T-helper 2 cell (primary cell): ENCODE measurements at regions not wholly inside any gene's neighbourhood (a gene's known extent, or its start where the extent isn't known, plus 50 kb on each side); places are given as distances from the start of the nearest gene placed in this dataset.
"Not testable (repeated sequence)": the region's sequence is repeated elsewhere in the genome, so short reads cannot be mapped to it uniquely, and the experiment has no call there.

Experiments
- DNase-seq, 5 experiments: peaks; one replicate each; pipeline versions ENCODE4 v3.0.0 to v3.0.0-alpha.2; 2012 to 2022

- DNase-seq = no peak
These were observed 500.0 kb upstream of the EPHA7 start for GRCh38 chr6:93919365-93919764.

GRCh38 chr6:93918258-93918657 is 498.9 kb upstream of the EPHA7 start:
- no peak for DNase-seq

- DNase-seq = no peak
These were observed 497.9 kb upstream of the EPHA7 start for GRCh38 chr6:93917216-93917615.

DNA sequence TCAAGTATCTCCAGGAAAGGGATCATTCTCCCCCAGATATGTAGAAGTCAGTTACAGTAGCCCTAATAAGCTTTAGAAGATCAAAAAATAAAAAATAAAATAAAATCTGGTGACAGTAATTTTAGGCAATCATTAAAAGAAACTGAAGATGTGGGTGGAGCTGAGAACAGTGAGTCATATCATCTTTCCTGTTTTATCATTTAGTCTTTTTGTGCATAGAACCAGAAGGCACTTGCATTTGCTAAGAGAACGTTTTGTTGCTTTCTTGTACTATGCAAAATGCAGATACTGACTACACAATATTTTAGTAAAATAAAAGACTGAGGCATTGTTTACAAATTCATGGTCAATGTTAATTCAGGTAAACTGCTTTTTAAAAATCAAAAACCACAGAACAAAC is 497.4 kb upstream of the EPHA7 start:
- DNase-seq = peak in 1 of 5 experiments; percentile 2

GRCh38 chr6:93915961-93916360 is 496.6 kb upstream of the EPHA7 start:
- no peak for DNase-seq

DNA sequence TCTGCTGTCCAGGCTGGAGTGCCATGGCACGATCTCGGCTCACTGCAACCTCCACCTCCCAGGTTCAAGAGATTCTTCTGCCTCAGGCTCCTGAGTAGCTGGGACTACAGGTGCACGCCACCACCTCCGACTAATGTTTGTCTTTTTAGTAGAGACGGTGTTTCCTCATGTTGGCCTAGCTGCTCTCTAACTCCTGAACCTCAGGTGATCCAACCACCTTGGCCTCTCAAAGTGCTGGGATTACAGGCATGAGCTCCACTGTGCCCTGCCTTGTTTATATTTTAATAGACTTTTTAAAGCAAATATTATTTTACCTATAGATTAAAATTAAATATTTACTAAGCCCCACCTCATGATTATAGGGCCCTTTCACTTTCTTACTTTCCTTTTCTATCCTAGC is 483.2 kb upstream of the EPHA7 start:
- DNase-seq = no peak

DNA sequence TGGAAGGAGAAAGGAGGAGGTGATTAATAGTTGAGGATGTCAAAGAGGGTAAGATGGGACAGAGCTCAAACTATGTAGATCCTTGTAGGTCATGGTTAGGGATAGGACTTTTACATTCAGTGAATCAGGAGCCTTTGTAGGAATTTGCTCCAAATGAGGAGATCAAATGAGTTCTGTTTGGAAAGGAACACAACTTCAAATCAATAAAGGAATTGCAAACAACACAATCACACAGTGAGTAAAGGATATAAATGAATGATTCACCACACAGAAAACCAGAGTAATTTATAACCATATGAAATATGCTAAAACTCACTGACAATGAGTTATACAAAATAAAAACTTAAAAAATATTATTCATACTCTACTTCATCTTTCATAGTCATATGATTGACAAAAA is 480.8 kb upstream of the EPHA7 start:
- no peak for DNase-seq

DNA sequence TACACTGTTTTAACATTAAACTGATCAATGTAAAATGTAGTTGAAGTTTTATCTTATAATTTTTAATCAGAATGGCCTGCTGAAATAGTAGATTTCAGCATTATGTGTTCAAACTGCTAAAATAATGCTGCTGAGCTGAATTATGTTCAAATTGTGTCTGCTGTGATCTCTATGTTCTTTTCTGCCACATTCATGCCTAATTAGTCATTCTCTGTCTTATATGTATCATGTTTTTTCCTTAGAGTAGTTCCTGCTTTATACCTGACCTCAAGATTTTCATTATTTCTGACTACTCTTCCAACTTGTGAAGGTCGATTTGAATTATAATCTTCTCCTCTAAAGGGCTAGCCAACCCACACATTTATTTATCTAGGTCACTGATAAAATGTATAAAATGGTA is 476.7 kb upstream of the EPHA7 start:
- DNase-seq = no peak

DNA sequence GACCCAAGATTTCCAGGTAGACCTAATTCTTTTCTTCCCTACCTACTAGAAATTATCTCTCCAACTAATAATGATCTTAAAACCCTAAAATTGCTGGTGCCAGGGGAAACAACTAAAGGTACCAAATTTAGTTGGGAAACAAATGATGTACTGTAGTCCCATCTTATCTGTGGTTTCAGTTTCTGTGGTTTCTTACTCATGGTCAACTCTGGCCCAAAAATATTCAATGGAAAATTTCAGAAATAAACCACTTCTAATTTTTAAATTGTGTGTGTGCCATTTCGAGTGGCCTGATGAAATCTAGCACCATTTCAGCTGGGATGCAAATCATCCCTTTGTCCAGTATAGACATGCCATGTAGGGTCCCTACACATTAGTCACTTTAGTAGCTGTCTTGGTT is 475.2 kb upstream of the EPHA7 start:
- no peak for DNase-seq

GRCh38 chr6:93889713-93890112 is 470.4 kb upstream of the EPHA7 start:
- DNase-seq = no peak

DNA sequence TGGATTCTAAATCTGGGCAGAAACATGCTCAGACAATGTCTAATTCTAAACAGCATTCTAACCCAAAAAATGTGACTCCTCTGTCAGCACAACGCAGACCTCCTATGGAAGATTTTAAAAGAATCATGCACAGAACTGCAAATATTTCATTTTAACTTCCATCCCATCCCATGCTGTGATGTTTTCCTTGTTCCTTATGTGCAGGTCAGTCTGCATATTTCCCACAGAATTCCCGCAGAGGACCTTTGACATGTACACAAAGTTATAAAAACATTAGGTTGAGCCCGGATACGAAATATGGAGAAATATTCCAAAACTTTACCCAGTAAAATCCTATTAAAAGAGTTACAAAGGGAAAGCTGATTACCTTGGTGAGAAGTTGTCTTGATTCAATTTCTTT is 467.1 kb upstream of the EPHA7 start:
- no peak for DNase-seq

GRCh38 chr6:93859971-93860370 is 440.6 kb upstream of the EPHA7 start:
- DNase-seq = no peak

DNA sequence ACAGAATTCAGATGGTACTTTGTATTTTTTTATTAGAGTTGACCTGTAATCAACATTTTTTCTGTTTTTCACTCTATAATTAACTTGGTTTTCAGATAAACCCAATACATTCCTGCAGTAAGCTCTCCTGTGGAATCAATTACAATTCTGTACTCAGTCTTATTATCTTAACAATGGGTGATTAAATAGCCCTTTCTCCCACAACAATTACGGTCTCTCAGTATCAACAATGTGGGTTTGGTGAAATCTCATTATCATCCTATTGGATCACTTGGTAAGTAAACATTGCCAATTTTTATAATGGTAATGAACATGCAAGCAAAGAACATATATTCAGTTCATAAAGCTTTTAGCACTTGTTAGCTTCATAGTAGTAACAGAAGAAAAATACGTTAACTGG is 438.9 kb upstream of the EPHA7 start:
- no peak for DNase-seq

GRCh38 chr6:93849857-93850256 is 430.5 kb upstream of the EPHA7 start:
- DNase-seq = no peak

DNA sequence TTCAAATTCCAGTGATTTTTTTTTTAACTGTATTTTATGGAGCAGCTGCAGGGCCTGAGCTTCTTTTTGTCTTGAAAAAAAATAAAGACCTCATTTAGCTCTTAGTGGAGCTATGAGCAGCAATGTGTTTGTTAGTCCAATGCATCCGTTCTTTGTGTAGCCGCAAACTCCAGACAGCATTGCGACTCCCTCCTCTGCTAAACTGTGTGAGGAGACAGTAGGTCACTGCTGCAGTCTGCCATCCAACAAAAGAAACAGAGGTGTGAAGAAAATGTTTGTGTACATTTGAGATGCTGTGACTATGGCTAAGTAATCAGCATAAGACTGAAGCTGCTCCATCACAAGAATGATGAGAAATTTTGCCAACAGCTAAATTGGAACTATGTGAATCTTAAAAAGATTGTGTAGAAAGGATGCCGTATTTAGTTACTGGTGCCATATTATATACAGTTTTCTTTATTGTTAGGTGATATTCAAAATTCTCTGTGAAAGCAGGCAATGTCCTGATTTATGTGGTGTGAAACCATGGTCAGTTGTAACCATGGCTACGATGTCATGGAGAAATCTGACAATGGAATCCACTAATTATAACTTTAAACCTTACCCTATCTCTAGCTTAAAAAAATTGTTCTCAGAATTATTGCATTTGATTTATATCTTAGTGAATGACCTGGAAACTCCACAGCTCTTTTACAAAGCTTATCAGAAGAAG is 428.8 kb upstream of the EPHA7 start:
- no peak for DNase-seq

DNA sequence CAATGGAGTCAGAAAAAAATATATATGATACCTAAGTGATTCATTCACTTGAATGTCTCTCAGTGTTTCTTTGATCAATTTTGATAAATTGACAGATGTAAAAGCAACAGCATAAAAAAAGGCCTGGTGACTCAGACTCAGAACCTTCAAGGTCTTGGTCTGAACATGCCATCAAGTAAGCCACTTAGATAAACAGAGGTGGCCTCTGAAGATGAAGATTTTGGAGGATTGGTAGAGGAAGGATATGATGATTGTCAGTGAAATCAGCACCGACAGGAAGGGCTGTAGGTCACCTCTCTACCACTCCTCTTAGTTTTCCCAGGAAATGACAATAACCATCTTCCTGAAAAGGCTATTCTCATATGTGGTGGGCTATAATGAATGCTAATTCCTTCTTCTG is 422.8 kb upstream of the EPHA7 start:
- no peak for DNase-seq

DNA sequence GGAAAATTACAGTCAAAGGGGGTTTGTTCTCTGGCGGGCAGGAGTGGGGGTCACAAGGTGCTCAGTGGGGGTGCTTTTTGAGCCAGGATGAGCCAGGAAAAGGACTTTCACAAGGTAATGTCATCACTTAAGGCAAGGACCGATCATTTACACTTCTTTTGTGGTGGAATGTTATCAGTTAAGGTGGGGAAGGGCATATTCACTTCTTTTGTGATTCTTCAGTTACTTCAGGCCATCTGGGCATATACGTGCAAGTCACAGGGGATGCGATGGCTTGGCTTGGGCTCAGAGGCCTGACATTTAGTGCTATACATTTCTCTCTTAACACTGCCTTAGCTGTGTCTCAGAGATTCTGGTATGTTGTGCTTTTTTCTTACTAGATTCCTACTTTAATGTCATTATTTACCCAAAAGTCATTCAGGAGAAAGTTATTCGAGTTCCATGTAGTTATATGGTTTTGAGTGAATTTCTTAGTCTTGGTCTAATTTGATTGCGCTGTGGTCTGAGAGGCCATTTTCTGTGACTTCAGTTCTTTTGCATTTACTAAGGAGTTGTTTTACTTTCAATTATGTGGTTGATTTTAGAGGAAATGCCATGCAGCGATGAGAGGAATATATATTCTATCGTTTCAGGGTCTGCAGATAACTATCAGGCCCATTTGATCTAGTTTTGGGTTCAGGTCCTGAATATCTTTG is 416.2 kb upstream of the EPHA7 start:
- not testable (repeated sequence) for DNase-seq

DNA sequence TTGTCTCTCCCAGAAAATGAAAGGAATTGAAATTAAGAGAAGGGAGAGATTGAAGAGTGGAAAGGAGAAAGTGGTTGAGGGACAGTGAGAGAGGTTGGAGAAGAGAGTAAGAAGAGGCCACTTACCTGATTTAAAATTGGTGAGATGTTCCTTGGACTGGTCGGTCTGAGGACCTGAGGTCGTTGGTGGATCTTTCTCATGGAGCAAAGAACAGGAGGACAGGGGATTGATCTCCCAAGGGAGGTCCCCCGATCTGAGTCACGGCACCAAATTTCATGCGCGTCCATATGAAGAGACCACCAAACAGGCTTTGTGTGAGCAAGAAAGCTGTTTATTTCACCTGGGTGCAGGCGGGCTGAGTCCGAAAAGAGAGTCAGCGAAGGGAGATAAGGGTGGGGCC is 415.7 kb upstream of the EPHA7 start:
- DNase-seq = not testable (repeated sequence)

- DNase-seq = not testable (repeated sequence)
These were observed 414.0 kb upstream of the EPHA7 start for GRCh38 chr6:93833326-93833725.

DNA sequence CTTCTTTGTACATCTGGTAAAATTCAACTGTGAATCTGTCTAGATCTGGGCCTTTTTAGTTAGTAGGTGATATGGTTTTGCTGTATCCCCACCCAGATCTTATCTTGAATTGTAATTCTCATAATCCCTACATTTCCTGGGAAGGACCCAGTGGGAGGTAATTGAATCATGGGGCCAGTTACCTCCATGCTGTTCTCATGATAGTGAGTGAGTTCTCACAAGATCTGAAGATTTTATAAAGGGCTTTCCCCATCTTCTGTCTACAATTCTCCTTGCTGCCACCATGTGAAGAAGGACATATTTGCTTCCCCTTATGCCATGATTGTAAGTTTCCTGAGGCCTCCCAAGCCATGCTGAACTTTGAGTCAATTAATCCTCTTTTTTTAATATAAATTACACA is 410.4 kb upstream of the EPHA7 start:
- DNase-seq = not testable (repeated sequence)

DNA sequence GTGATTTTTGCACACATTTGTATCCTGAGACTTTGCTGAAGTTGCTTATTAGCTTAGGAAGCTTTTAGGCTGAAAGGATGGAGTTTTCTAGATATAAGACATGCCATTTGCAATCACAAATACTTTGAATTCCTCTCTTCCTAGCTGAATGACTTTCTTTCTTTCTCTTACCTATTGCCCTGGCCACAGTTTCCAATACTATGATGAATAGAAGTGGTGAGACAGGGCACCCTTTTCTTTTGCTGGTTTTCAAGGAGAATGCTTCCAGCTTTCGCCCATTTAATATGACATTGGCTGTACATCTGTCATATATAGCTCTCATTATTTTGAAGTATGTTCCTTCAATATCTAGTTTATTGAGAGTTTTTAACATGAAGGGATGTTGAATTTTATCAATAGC is 409.6 kb upstream of the EPHA7 start:
- no peak for DNase-seq

- no peak for DNase-seq
These were observed 409.2 kb upstream of the EPHA7 start for GRCh38 chr6:93828553-93828952.

DNA sequence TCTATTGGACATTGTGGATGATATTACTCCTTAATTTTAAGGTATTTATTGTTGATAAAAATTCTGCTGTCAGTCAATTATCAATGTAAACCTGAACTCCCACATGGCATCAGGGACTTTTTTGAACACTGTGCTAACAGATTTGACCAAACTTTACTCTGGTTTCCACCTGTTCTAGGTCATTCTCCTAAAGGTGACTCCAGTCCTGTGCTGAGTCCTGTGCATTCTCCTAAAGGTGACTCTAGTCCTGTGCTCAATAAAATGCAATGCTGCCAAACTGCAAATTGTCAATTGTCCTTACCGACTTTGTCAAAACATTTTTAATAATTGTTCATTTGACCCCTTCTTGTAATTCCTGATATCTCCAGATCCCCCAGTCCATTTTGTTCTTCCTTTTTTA is 408.4 kb upstream of the EPHA7 start:
- no peak for DNase-seq

- DNase-seq = no peak
These were observed 406.6 kb upstream of the EPHA7 start for GRCh38 chr6:93825950-93826349.

DNA sequence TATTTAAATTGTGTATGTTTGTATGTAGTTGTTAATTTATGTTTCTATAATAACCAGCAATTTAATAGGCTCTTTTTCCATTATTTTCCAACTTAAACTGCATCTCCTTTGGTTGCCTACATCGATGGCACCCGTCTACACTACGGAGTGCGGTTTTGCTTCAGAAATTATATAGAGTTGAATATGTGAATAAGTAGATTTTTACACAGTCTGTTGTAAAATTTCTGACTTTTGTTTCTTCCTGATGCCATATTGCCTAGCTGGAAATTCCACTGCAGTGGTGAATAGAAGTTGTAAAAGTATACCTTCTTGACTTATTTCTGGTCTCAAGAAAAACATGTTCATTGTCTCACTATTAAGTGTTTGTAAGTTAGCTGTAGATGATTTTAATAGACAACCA is 404.1 kb upstream of the EPHA7 start:
- DNase-seq = no peak
